ENCODE measurements at regions not wholly inside any gene's neighbourhood (a gene's known extent, or its start where the extent isn't known, plus 50 kb on each side); places are given as distances from the start of the nearest gene placed in this dataset.

- DNase-seq (ENCODE audit: low spot score): no peak
Measured at GRCh38 chr15:31262143-31262530, 64.5 kb upstream of the KLF13 start.

DNA sequence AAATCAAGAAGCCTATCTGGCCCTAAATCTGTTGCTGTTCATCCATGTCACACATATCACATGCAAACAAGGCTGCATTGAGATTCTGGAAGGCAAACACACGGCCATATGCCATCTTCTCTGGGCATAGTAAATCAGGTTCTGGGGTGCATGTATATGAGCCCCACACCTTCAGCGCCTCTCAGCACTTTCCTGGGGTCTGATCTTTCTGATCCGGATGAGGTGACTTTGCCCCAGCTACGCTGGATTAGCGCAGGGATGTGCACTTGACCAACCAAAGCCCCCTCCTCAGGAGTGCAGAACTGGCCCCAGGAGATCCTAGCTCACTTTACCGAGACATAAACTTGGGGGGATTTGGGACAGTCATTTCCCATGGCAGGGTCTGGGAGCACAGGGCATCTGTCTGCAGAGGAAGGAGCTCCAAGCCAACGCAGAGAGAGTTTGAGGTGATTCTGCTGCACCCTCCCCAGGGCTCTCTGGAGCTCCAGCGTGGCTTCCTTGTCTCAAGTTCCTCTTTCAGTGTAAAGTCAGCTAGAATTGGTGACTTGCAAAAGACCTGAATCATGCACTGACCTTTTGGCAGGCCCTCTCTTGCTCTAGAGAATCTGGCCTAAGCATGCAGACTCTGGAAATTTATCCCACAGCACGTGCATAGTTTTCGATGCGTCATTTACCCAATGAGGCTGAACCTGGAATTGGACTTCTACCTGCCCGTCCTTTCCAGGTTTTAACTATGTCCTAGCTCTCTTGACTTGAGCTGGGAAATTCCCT is 63.5 kb upstream of the KLF13 start:
- DNase-seq (ENCODE audit: low spot score): no peak

- no peak for DNase-seq (ENCODE audit: low spot score)
Measured at GRCh38 chr15:31263751-31264558, 62.7 kb upstream of the KLF13 start.

GRCh38 chr15:31264559-31265089 is 62.0 kb upstream of the KLF13 start:
- no peak for DNase-seq (ENCODE audit: low spot score)

GRCh38 chr15:31265090-31265870 is 61.4 kb upstream of the KLF13 start:
- no peak for DNase-seq (ENCODE audit: low spot score)

- no peak for DNase-seq (ENCODE audit: low spot score)
Measured at GRCh38 chr15:31265871-31266711, 60.5 kb upstream of the KLF13 start.

GRCh38 chr15:31266712-31267111 is 59.9 kb upstream of the KLF13 start:
- DNase-seq (ENCODE audit: low spot score): no peak

DNA sequence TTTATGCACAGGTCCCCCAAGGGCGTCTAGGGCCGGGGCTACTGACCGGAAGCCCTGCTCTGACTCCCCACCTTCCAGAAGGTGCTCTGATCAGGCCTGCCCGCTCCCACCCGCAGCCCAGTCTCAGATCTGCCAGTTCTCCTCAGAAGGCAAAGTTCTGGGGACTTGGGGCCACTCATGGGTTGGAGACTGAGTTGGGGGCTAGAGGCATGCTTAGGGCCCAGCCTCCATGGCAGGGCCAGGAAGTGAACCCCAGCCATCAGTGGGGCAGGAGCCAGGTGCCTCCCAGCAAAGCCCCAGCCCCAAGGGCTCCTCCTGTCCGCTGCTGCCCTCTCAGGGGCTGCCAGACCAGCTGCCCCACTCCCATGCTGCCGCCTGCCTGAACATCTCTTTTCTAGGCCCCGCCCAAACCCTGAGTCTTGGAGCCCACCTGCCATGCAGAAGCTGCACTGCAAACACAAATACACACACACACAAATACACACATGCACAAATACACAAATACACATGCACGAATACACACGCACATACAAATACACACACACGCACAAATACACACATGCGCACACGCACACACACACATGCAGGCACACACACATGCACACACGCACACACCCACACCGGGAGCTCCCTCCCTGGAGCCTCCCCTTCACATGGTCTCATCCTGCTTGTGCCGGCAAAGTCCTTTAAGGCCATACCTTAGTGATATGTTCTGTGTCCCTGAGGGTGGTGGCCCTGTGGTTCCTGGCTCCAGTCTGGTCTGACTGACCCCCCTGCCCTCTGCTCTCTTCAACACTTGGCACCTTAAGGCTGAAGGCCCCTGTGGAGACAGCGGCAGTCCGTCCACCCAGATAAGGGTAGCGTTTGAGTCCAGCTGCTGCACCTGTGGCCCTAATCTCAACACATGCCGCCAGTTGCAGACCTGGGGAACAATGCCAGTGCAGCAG is 59.2 kb upstream of the KLF13 start:
- no peak for DNase-seq (ENCODE audit: low spot score)

DNA sequence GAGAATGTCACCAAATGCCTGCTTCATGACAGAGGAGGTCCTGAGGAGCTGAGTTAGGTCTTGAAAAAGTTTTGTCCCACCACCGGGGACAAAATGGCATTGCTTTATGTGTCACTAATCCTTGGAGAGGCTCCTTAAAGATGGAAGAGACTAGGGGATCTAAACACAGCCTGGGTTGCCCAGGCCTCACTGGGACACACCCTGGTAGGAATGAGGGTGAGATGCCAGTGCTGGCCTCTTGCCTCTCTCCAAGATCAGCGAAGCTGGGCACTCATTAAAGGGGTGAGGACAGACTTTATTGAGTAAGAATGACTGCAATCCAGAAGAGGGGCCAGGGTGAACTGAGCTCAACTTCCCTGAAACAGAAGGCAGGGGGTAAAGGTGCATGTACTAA is 58.5 kb upstream of the KLF13 start:
- DNase-seq (ENCODE audit: low spot score): no peak

- no peak for DNase-seq (ENCODE audit: low spot score)
Measured at GRCh38 chr15:31268911-31269784, 57.5 kb upstream of the KLF13 start.

DNA sequence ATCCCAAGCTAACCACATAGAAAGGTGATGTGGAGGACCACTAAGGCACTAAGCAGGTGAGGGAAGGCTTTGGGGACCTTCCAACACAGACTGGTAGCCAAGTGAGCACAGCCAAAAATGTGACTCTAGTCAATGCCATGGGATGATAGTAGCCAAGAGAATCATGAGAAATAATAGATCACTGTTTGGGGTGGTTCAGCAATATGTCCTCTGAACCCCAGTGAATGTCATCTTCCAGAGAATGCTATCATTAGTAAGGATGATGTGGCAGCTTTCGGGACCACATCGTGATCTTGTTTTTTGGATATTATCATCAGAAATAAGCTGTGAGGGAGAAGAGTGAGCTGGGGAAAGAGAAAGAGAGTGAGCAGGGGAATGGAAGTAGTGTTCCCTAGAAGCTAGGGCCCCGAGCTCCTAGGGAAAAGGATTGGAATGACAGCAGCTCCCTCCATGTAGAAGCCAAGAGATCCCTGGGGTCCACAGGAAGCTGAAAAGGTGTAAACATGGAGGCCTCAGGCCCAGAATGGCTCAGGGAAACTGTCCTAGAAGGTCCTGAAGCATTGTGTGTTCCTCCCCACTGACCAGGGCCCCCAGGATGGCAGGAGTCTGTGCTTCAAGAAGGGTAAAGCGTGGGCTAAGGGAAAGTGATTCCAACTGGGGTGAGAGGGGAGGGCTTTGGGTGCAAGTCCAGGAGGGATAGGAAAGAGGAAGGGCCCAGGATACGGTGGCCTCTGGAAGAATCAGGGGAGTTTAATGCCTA is 56.6 kb upstream of the KLF13 start:
- no peak for DNase-seq (ENCODE audit: low spot score)

GRCh38 chr15:31270767-31271166 is 55.9 kb upstream of the KLF13 start:
- no peak for DNase-seq (ENCODE audit: low spot score)

- no peak for DNase-seq (ENCODE audit: low spot score)
Measured at GRCh38 chr15:31271224-31271635, 55.4 kb upstream of the KLF13 start.

GRCh38 chr15:31271711-31272557 is 54.7 kb upstream of the KLF13 start:
- no peak for DNase-seq (ENCODE audit: low spot score)

DNA sequence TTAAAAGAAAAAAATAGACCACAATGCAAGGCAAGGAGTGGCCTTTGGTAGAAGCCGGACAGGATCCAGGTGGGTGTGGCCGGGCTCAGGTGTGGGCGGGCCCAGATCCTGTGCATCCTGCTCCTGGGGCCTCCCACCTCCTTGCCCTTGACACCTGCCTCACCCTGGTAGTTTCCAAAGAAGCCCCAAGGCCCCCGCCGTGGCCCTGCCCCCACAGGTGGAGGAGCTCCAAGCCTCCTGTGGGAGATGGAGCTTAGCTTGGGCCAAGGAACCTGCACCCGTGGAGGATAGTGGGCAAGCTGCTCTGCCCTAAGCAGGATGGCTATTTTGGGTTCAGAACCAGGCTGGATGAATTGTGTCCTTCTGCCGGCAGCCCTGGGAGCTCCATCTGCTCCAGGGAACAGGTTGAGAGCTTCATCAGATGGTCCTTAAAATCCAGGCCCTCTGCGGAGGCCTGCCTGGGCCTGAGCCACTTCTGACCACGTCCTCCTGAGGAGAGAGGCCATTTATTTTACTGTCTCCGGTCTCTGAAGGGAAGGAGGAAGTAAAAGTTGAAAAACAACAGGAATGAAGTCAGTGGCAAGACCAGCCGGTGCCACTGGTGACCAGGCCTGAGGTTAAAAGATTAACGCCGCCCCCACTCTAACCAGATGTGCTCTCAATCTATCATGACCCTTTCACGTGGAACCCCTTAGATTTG is 53.9 kb upstream of the KLF13 start:
- DNase-seq (ENCODE audit: low spot score): no peak

- no peak for DNase-seq (ENCODE audit: low spot score)
Measured at GRCh38 chr15:31273258-31273941, 53.2 kb upstream of the KLF13 start.

Measured in A172 (cell line).